Dermis blood vessel endothelial cell (primary cell): ENCODE measurements at regions not wholly inside any gene's neighbourhood (a gene's known extent, or its start where the extent isn't known, plus 50 kb on each side); places are given as distances from the start of the nearest gene placed in this dataset.
"Not testable (repeated sequence)": the region's sequence is repeated elsewhere in the genome, so short reads cannot be mapped to it uniquely, and the experiment has no call there.

Experiments
- DNase-seq: peaks from one replicate; pipeline ENCODE4 v3.0.0; 2010

- DNase-seq = no peak
These were observed 324.7 kb upstream of the FAM47C start for GRCh38 chrX:36683507-36683906.

GRCh38 chrX:36684053-36684452 is 324.1 kb upstream of the FAM47C start:
- DNase-seq = no peak

GRCh38 chrX:36721990-36722389 is 286.2 kb upstream of the FAM47C start:
- DNase-seq = no peak

GRCh38 chrX:36753602-36754001 is 254.6 kb upstream of the FAM47C start:
- DNase-seq = no peak

- no peak for DNase-seq
These were observed 220.4 kb upstream of the FAM47C start for GRCh38 chrX:36787752-36788151.

GRCh38 chrX:36803151-36803550 is 205.0 kb upstream of the FAM47C start:
- no peak for DNase-seq

- no peak for DNase-seq
These were observed 204.1 kb upstream of the FAM47C start for GRCh38 chrX:36804066-36804465.

GRCh38 chrX:36844857-36845256 is 163.3 kb upstream of the FAM47C start:
- DNase-seq = no peak

GRCh38 chrX:36847496-36847895 is 160.7 kb upstream of the FAM47C start:
- DNase-seq = no peak

- DNase-seq = no peak
These were observed 158.8 kb upstream of the FAM47C start for GRCh38 chrX:36849407-36849806.

- DNase-seq = peak; percentile 14
These were observed 151.3 kb upstream of the FAM47C start for GRCh38 chrX:36856849-36857248.

- DNase-seq = no peak
These were observed 148.9 kb upstream of the FAM47C start for GRCh38 chrX:36859231-36859630.

GRCh38 chrX:36861601-36862000 is 146.6 kb upstream of the FAM47C start:
- no peak for DNase-seq

GRCh38 chrX:36867143-36867542 is 141.0 kb upstream of the FAM47C start:
- DNase-seq = peak; percentile 41

- DNase-seq = no peak
These were observed 139.6 kb upstream of the FAM47C start for GRCh38 chrX:36868592-36868991.

- DNase-seq = no peak
These were observed 138.7 kb upstream of the FAM47C start for GRCh38 chrX:36869457-36869856.

- no peak for DNase-seq
These were observed 110.5 kb upstream of the FAM47C start for GRCh38 chrX:36897690-36898089.

- peak; percentile 19 for DNase-seq
These were observed 109.9 kb upstream of the FAM47C start for GRCh38 chrX:36898301-36898700.

- DNase-seq = not testable (repeated sequence)
These were observed 103.6 kb upstream of the FAM47C start for GRCh38 chrX:36904561-36904960.

- peak; percentile 45 for DNase-seq
These were observed 99.1 kb upstream of the FAM47C start for GRCh38 chrX:36908801-36909675.

- peak; percentile 4 for DNase-seq
These were observed 98.5 kb upstream of the FAM47C start for GRCh38 chrX:36909676-36910030.

GRCh38 chrX:36913551-36913950 is 94.6 kb upstream of the FAM47C start:
- DNase-seq = no peak

- no peak for DNase-seq
These were observed 91.2 kb upstream of the FAM47C start for GRCh38 chrX:36916941-36917340.

GRCh38 chrX:36927712-36928111 is 80.5 kb upstream of the FAM47C start:
- no peak for DNase-seq

GRCh38 chrX:36930491-36930890 is 77.7 kb upstream of the FAM47C start:
- DNase-seq = no peak
